ENCODE measurements at regions not wholly inside any gene's neighbourhood (a gene's known extent, or its start where the extent isn't known, plus 50 kb on each side); places are given as distances from the start of the nearest gene placed in this dataset.

- no peak overlapping the region for H3K9ac ChIP-seq (replicated peaks in 1 of 4; ENCODE audit: extremely low read depth in 1 of 4, low read depth in 3 of 4, low read length in 3 of 4)
- H3K4me2 ChIP-seq (ENCODE audit: insufficient read depth in 1 of 2, low read depth in 2 of 2, low read length in 2 of 2): no peak overlapping the region
- H2BK5ac ChIP-seq (ENCODE audit: low read depth, low read length): no peak overlapping the region; the same call in 1 of the 2 replicates
- DNase-seq (ENCODE audit: low read depth in 1 of 2, low spot score in 2 of 2) (no peak), FAIRE-seq (no peak)
- H3K56ac ChIP-seq (replicated peaks; ENCODE audit: insufficient read length, low read depth, low read length): no peak overlapping the region
- H3K23me2 ChIP-seq (ENCODE audit: low read depth, low read length): no peaks in the 10 kb centered on the region
- 0 out of 2 replicates have a peak overlapping the region, but pooled peaks have one; percentile 13 for H2AFZ ChIP-seq (ENCODE audit: low read length)
- H3K79me1 ChIP-seq (ENCODE audit: low read depth, low read length): no peaks in the 10 kb centered on the region
- H2BK20ac ChIP-seq (ENCODE audit: low read length): no peak overlapping the region
- no peak overlapping the region for H2BK15ac ChIP-seq (ENCODE audit: low read length)
- no peaks in the 10 kb centered on the region for H4K20me1 ChIP-seq (replicated peaks in 1 of 2; ENCODE audit: control insufficient read depth in 1 of 2, insufficient read depth in 2 of 2, low read length in 2 of 2)
- H4K91ac ChIP-seq (replicated peaks; ENCODE audit: insufficient read length, low read length): no peak overlapping the region
- peaks cover 0 to 10% (median 4%) of the 10 kb centered on the region in 4 experiments; a peak in 5 of 7 replicates for H3K4me1 ChIP-seq (replicated peaks in 1 of 4; ENCODE audit: control insufficient read depth in 3 of 4, insufficient read depth in 4 of 4, low read length in 3 of 4)
- no peak overlapping the region for H3K4ac ChIP-seq (replicated peaks; ENCODE audit: insufficient read length, low read depth, low read length)
- H3K18ac ChIP-seq (ENCODE audit: extremely low read depth, low read length): no peak overlapping the region; the same call in 1 of the 2 replicates
- H3K79me2 ChIP-seq (ENCODE audit: control insufficient read depth in 1 of 2, insufficient read depth in 2 of 2, low read length in 2 of 2): no peaks in the 10 kb centered on the region
- no peak overlapping the region for H3K23ac ChIP-seq (ENCODE audit: insufficient read length)
- H4K8ac ChIP-seq (ENCODE audit: extremely low read depth, insufficient read depth, low read length): no peak overlapping the region
- H2BK120ac ChIP-seq (replicated peaks; ENCODE audit: low read depth, low read length): no peak overlapping the region
- no peak overlapping the region for H4K5ac ChIP-seq (ENCODE audit: insufficient read length, low read depth, low read length)
- CTCF ChIA-PET (ENCODE audit: partially characterized antibody): interaction anchor here (1.6 kb wide), 1 partner anchor 11 kb away, joined by 3 read pairs; no protein-coding TSS in a partner anchor
- H3K36me3 ChIP-seq (ENCODE audit: control insufficient read depth in 2 of 4, insufficient read depth in 4 of 4, low read length in 3 of 4): no peaks in the 10 kb centered on the region
- no peak overlapping the region for H3K27ac ChIP-seq (ENCODE audit: low read depth, low read length)
- POLR2A ChIA-PET (ENCODE audit: partially characterized antibody): no interaction called here
- no peak overlapping the region for H3K14ac ChIP-seq (ENCODE audit: insufficient read length)
- no peak overlapping the region for H3K4me3 ChIP-seq (ENCODE audit: extremely low read depth in 1 of 4, insufficient read depth in 2 of 4, low read depth in 3 of 4, low read length in 4 of 4)
- H2BK12ac ChIP-seq (ENCODE audit: low read depth, low read length): no peak overlapping the region; the same call in 1 of the 2 replicates
- H3K27me3 ChIP-seq (replicated peaks in 1 of 4; ENCODE audit: control insufficient read depth in 3 of 4, extremely low read depth in 1 of 4, insufficient read depth in 3 of 4, low read length in 3 of 4): no peaks in the 10 kb centered on the region
- no peak overlapping the region for H2AK5ac ChIP-seq (ENCODE audit: low read depth, low read length)
- H3K9me3 ChIP-seq (ENCODE audit: insufficient read depth in 2 of 2, low read depth in 1 of 2, low read length in 1 of 2): no peaks in the 10 kb centered on the region
- TF ChIP-seq E2F6 (IDR thresholded peaks at IDR 0.05) (no peak), SRF (IDR thresholded peaks at IDR 0.05; ENCODE audit: low read depth, low read length) (no peak), RNF2 (IDR thresholded peaks at IDR 0.05; ENCODE audit: borderline replicate concordance, low read depth, low read length, missing control alignments, poor library complexity, severe bottlenecking) (no peak)
- TF ChIP-seq, protein P1, sequence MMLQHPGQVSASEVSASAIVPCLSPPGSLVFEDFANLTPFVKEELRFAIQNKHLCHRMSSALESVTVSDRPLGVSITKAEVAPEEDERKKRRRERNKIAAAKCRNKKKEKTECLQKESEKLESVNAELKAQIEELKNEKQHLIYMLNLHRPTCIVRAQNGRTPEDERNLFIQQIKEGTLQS (IDR thresholded peaks at IDR 0.05; ENCODE audit: insufficient read depth, low read depth, low read length): no peak
Measured at GRCh38 chr18:61129001-61129400, 204.2 kb upstream of the CDH20 start.

Measured in H1 (cell line).